Neural cell (in vitro differentiated cells): ENCODE measurements at regions not wholly inside any gene's neighbourhood (a gene's known extent, or its start where the extent isn't known, plus 50 kb on each side); places are given as distances from the start of the nearest gene placed in this dataset.

Experiments
- H2AFZ ChIP-seq: fragments of 200-600, 300-800 bp; sonication (generic), shearing (Covaris generic); 2 replicates; pipeline ENCODE4 v1.6.0; 2014; ENCODE audit warnings: low read depth, mild to moderate bottlenecking, antibody characterized with exemption, low read length, moderate library complexity
- H3F3A ChIP-seq: fragments of 200-600 bp; shearing (Covaris generic); 2 replicates; pipeline ENCODE4 v1.6.1; 2016; ENCODE audit warnings: mild to moderate bottlenecking, moderate library complexity, mixed read lengths, antibody characterized with exemption, low read length; ENCODE audit not compliant: insufficient read depth, poor library complexity, severe bottlenecking
- H3K27ac ChIP-seq: fragments of 200-600, 300-800 bp; sonication (generic), shearing (Covaris generic); 2 replicates; pipeline ENCODE4 v1.5.1; 2014; ENCODE audit warnings: mild to moderate bottlenecking, low read length, moderate library complexity
- H3K27me3 ChIP-seq: fragments of 300-800, 200-600 bp; sonication (generic), shearing (Covaris generic); 2 replicates; pipeline ENCODE4 v1.6.0; 2014; ENCODE audit warnings: mild to moderate bottlenecking, low read depth, low read length, moderate library complexity; ENCODE audit not compliant: insufficient read depth
- H3K36me3 ChIP-seq: fragments of 300-800, 200-600 bp; sonication (generic), shearing (Covaris generic); 2 replicates; pipeline ENCODE4 v1.5.1; 2014; ENCODE audit warnings: mild to moderate bottlenecking, antibody characterized with exemption, low read length, moderate library complexity; ENCODE audit not compliant: insufficient read depth
- H3K4me2 ChIP-seq: fragments of 300-800, 200-600 bp; sonication (generic), shearing (Covaris generic); 2 replicates; pipeline ENCODE4 v1.6.0; 2014; ENCODE audit warnings: mild to moderate bottlenecking, low read length
- H3K4me3 ChIP-seq: fragments of 300-800, 200-600 bp; sonication (generic), shearing (Covaris generic); 2 replicates; pipeline ENCODE4 v1.5.1; 2014; ENCODE audit warnings: mild to moderate bottlenecking, low read length, moderate library complexity
- H3K79me2 ChIP-seq: fragments of 200-600 bp; shearing (Covaris generic); replicated peaks from 2 replicates; pipeline ENCODE4 v1.6.0; 2014; ENCODE audit warnings: mild to moderate bottlenecking, low read length, moderate library complexity; ENCODE audit not compliant: insufficient read depth
- H3K9ac ChIP-seq: fragments of 300-800, 200-600 bp; sonication (generic), shearing (Covaris generic); 2 replicates; pipeline ENCODE4 v1.6.1; 2016; ENCODE audit warnings: mild to moderate bottlenecking, low read length, mixed read lengths
- H3K9me2 ChIP-seq: fragments of 200-600 bp; shearing (Covaris generic); 2 replicates; pipeline ENCODE4 v1.6.1; 2016; ENCODE audit warnings: mild to moderate bottlenecking, low read length, mixed read lengths; ENCODE audit not compliant: insufficient read depth
- H3K9me3 ChIP-seq: fragments of 200-600, 300-800 bp; sonication (generic), shearing (Covaris generic); 2 replicates; pipeline ENCODE4 v1.6.1; 2016; ENCODE audit warnings: mild to moderate bottlenecking, mixed run types, low read length, moderate library complexity, mixed read lengths
- H4K20me1 ChIP-seq: fragments of 200-600 bp; shearing (Covaris generic); 2 replicates; pipeline ENCODE4 v1.6.1; 2016; ENCODE audit warnings: mild to moderate bottlenecking, mixed run types; ENCODE audit not compliant: insufficient read depth
- EP300 ChIP-seq: fragments of 450-650 bp; conservative IDR thresholded peaks from 2 replicates; pipeline ENCODE4 v1.6.1; 2014; ENCODE audit warnings: antibody characterized with exemption, mild to moderate bottlenecking, moderate library complexity; ENCODE audit not compliant: poor library complexity, severe bottlenecking
- EZH2 ChIP-seq: fragments of 200-600, 300-800 bp; shearing (Covaris generic), sonication (generic); IDR thresholded peaks from 2 replicates; pipeline ENCODE4 v1.6.1; 2014; ENCODE audit warnings: antibody characterized with exemption, low read length, borderline replicate concordance, mild to moderate bottlenecking; ENCODE audit not compliant: insufficient read depth, poor library complexity, severe bottlenecking
- MXI1 ChIP-seq: fragments of 450-650 bp; conservative IDR thresholded peaks from 2 replicates; pipeline ENCODE4 v1.6.1; 2014; ENCODE audit warnings: antibody characterized with exemption, mild to moderate bottlenecking; ENCODE audit not compliant: poor library complexity, severe bottlenecking
- POLR2AphosphoS5 ChIP-seq: IDR thresholded peaks from 2 replicates; pipeline ENCODE4 v1.6.1; 2012
- RAD21 ChIP-seq: fragments of 450-650 bp; conservative IDR thresholded peaks from 2 replicates; pipeline ENCODE4 v1.6.1; 2014; ENCODE audit warnings: antibody characterized with exemption, mild to moderate bottlenecking, moderate library complexity
- SMC3 ChIP-seq: fragments of 450-650 bp; conservative IDR thresholded peaks from 2 replicates; pipeline ENCODE4 v1.6.1; 2014; ENCODE audit warnings: antibody characterized with exemption, mild to moderate bottlenecking, moderate library complexity; ENCODE audit not compliant: poor library complexity
- TAF1 ChIP-seq: IDR thresholded peaks from 2 replicates; pipeline ENCODE4 v1.6.1; 2012; ENCODE audit warnings: low read depth
- TF ChIP-seq, protein P1 (sequence below): IDR thresholded peaks from 2 replicates; pipeline ENCODE4 v1.6.1; 2012; ENCODE audit warnings: borderline replicate concordance
- TF ChIP-seq, protein P2 (sequence below): fragments of 450-650 bp; IDR thresholded peaks from 2 replicates; pipeline ENCODE4 v1.5.1; 2014; ENCODE audit warnings: antibody characterized with exemption, mild to moderate bottlenecking, moderate library complexity; ENCODE audit not compliant: poor library complexity, severe bottlenecking

DNA sequence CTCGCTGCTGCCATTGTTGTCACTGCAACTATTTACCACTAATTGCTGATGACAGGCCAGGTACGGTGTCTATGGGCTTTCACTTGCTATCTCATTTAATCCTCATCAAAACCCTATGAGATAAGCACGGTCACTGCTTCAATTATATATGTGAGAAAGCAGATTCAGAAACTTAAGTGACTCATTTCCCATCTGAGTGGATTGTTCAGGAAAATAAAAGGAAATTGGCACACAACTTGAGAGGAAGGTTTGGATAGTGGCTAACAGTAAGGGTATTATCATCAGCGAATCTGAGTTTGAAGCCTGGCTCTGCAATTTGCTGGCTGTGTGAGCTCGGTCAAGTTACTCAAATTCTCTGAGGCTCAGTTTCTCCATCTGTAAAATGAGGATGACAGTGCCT is 196.0 kb downstream of the KCNS3 start:
- H3F3A ChIP-seq, result no peaks in the 10 kb centered on the region
- H3K4me3 ChIP-seq, result no peak overlapping the region
- H3K27me3 ChIP-seq, result no peaks in the 10 kb centered on the region
- H3K27ac ChIP-seq, result no peak overlapping the region
- no peaks in the 10 kb centered on the region for H3K9me3 ChIP-seq
- H3K9me2 ChIP-seq, result no peaks in the 10 kb centered on the region
- H3K9ac ChIP-seq, result no peak overlapping the region
- TF ChIP-seq, protein P1, sequence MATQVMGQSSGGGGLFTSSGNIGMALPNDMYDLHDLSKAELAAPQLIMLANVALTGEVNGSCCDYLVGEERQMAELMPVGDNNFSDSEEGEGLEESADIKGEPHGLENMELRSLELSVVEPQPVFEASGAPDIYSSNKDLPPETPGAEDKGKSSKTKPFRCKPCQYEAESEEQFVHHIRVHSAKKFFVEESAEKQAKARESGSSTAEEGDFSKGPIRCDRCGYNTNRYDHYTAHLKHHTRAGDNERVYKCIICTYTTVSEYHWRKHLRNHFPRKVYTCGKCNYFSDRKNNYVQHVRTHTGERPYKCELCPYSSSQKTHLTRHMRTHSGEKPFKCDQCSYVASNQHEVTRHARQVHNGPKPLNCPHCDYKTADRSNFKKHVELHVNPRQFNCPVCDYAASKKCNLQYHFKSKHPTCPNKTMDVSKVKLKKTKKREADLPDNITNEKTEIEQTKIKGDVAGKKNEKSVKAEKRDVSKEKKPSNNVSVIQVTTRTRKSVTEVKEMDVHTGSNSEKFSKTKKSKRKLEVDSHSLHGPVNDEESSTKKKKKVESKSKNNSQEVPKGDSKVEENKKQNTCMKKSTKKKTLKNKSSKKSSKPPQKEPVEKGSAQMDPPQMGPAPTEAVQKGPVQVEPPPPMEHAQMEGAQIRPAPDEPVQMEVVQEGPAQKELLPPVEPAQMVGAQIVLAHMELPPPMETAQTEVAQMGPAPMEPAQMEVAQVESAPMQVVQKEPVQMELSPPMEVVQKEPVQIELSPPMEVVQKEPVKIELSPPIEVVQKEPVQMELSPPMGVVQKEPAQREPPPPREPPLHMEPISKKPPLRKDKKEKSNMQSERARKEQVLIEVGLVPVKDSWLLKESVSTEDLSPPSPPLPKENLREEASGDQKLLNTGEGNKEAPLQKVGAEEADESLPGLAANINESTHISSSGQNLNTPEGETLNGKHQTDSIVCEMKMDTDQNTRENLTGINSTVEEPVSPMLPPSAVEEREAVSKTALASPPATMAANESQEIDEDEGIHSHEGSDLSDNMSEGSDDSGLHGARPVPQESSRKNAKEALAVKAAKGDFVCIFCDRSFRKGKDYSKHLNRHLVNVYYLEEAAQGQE, result no peak
- TF ChIP-seq RAD21 (no peak), SMC3 (no peak), EP300 (no peak), POLR2AphosphoS5 (no peak), MXI1 (no peak), TAF1 (no peak), EZH2 (no peak)
- TF ChIP-seq, protein P2, sequence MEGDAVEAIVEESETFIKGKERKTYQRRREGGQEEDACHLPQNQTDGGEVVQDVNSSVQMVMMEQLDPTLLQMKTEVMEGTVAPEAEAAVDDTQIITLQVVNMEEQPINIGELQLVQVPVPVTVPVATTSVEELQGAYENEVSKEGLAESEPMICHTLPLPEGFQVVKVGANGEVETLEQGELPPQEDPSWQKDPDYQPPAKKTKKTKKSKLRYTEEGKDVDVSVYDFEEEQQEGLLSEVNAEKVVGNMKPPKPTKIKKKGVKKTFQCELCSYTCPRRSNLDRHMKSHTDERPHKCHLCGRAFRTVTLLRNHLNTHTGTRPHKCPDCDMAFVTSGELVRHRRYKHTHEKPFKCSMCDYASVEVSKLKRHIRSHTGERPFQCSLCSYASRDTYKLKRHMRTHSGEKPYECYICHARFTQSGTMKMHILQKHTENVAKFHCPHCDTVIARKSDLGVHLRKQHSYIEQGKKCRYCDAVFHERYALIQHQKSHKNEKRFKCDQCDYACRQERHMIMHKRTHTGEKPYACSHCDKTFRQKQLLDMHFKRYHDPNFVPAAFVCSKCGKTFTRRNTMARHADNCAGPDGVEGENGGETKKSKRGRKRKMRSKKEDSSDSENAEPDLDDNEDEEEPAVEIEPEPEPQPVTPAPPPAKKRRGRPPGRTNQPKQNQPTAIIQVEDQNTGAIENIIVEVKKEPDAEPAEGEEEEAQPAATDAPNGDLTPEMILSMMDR, result no peak
- no peak overlapping the region for H3K4me2 ChIP-seq
- H3K36me3 ChIP-seq, result no peaks in the 10 kb centered on the region
- no peak overlapping the region for H2AFZ ChIP-seq
- H3K79me2 ChIP-seq, result no peaks in the 10 kb centered on the region
- H4K20me1 ChIP-seq, result no peaks in the 10 kb centered on the region

DNA sequence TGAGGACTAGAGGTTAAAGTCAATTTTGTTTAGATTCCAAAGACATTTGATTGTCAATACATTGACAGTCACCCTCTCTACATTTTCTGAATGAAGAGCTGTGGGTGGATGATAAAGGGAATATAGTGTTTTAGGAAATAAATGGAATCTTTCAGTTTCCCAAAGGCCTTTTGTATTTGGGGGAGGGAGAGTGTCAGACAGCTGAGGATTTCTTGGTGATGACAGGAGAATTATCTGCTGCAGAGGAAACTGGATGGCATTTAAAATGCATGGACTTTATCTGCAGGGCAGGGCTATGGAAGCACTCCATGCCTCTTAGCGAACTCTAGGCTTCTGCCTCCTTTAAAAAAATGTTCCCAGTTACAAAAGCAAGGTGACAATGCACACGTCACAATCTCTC is 195.1 kb downstream of the KCNS3 start:
- Histone ChIP-seq H3K36me3 (no peaks in the 10 kb centered on the region), H3K27me3 (no peaks in the 10 kb centered on the region), H3K4me2 (no peak overlapping the region), H3K9ac (no peak overlapping the region), H3K9me2 (no peaks in the 10 kb centered on the region), H3K27ac (no peak overlapping the region), H3K9me3 (no peaks in the 10 kb centered on the region), H3K4me3 (no peak overlapping the region), H3K79me2 (no peaks in the 10 kb centered on the region), H3F3A (no peaks in the 10 kb centered on the region), H4K20me1 (no peaks in the 10 kb centered on the region), H2AFZ (no peak overlapping the region)
- TF ChIP-seq EP300, result no peak
- TF ChIP-seq, protein P1, result no peak
- no peak for TF ChIP-seq SMC3
- TF ChIP-seq EZH2, result no peak
- no peak for TF ChIP-seq RAD21
- TF ChIP-seq TAF1, result no peak
- no peak for TF ChIP-seq POLR2AphosphoS5
- TF ChIP-seq, protein P2, result no peak
- no peak for TF ChIP-seq MXI1
